Liver (tissue), 7 donors: ENCODE measurements at regions not wholly inside any gene's neighbourhood (a gene's known extent, or its start where the extent isn't known, plus 50 kb on each side); places are given as distances from the start of the nearest gene placed in this dataset.

ENCODE experiments used
- DNase-seq: peaks from one replicate; pipeline ENCODE4 v3.0.0-alpha.2; 2017; ENCODE audit warnings: low spot score
- H3K27ac ChIP-seq, 2 donors: one replicate each; pipeline ENCODE4 v1.7.0; 2013; ENCODE audit warnings: inconsistent platforms in 2 of 2, low read length in 2 of 2, control low read depth in 1 of 2, low read depth in 1 of 2, mild to moderate bottlenecking in 1 of 2
- H3K27me3 ChIP-seq, 4 donors: one replicate each; pipeline versions ENCODE4 v1.6.1 to v1.7.0; 2013; ENCODE audit warnings: low read length in 3 of 4, inconsistent platforms in 1 of 4, mild to moderate bottlenecking in 1 of 4, moderate library complexity in 1 of 4; ENCODE audit not compliant: control insufficient read depth in 4 of 4, insufficient read depth in 4 of 4
- H3K36me3 ChIP-seq, 4 donors: one replicate each; pipeline versions ENCODE4 v1.6.1 to v1.7.0; 2013; ENCODE audit warnings: low read length in 3 of 4, mild to moderate bottlenecking in 3 of 4, low read depth in 1 of 4, moderate library complexity in 1 of 4; ENCODE audit not compliant: control insufficient read depth in 4 of 4, insufficient read depth in 3 of 4
- H3K4me1 ChIP-seq, 4 donors: one replicate each; pipeline versions ENCODE4 v1.6.1 to v1.7.0; 2013; ENCODE audit warnings: low read length in 3 of 4, mild to moderate bottlenecking in 3 of 4, moderate library complexity in 1 of 4; ENCODE audit not compliant: control insufficient read depth in 4 of 4, insufficient read depth in 4 of 4
- H3K4me3 ChIP-seq, 3 donors: one replicate each; pipeline versions ENCODE4 v1.6.1 to v1.7.0; 2013; ENCODE audit warnings: low read length in 3 of 3, control low read depth in 1 of 3, low read depth in 1 of 3, mild to moderate bottlenecking in 1 of 3
- H3K9ac ChIP-seq, 2 donors: one replicate each; pipeline ENCODE4 v1.7.0; 2013; ENCODE audit warnings: low read length in 2 of 2, mild to moderate bottlenecking in 2 of 2, moderate library complexity in 2 of 2, control low read depth in 1 of 2, low read depth in 1 of 2
- H3K9me3 ChIP-seq, 4 donors: one replicate each; pipeline versions ENCODE4 v1.6.1 to v1.7.0; 2013; ENCODE audit warnings: low read length in 3 of 4; ENCODE audit not compliant: control insufficient read depth in 4 of 4
- ATF3 ChIP-seq: IDR thresholded peaks from 2 replicates; pipeline ENCODE4 v1.6.1; 2016; ENCODE audit warnings: antibody characterized with exemption
- FOXA1 ChIP-seq: IDR thresholded peaks from 2 replicates; pipeline ENCODE4 v1.6.1; 2016; ENCODE audit warnings: antibody characterized with exemption
- FOXA2 ChIP-seq: IDR thresholded peaks from 2 replicates; pipeline ENCODE4 v1.6.1; 2016; ENCODE audit warnings: antibody characterized with exemption
- JUND ChIP-seq, 2 donors: IDR thresholded peaks; 2 replicates each; pipeline ENCODE4 v1.6.1; 2016; ENCODE audit warnings: antibody characterized with exemption in 2 of 2
- MAX ChIP-seq: IDR thresholded peaks from 2 replicates; pipeline ENCODE4 v1.6.1; 2016; ENCODE audit warnings: antibody characterized with exemption
- RAD21 ChIP-seq, 2 donors: IDR thresholded peaks; 2 replicates each; pipeline ENCODE4 v1.6.1; 2016; ENCODE audit warnings: antibody characterized with exemption in 2 of 2, mild to moderate bottlenecking in 2 of 2
- REST ChIP-seq: IDR thresholded peaks from 2 replicates; pipeline ENCODE4 v1.6.1; 2016; ENCODE audit warnings: antibody characterized with exemption, mild to moderate bottlenecking
- RXRA ChIP-seq, 2 donors: IDR thresholded peaks; 2 replicates each; pipeline ENCODE4 v1.6.1; 2017 to 2018; ENCODE audit warnings: antibody characterized with exemption in 2 of 2, mild to moderate bottlenecking in 1 of 2
- SP1 ChIP-seq: IDR thresholded peaks from 2 replicates; pipeline ENCODE4 v1.6.1; 2018; ENCODE audit warnings: antibody characterized with exemption, mild to moderate bottlenecking
- TAF1 ChIP-seq: conservative IDR thresholded peaks from 2 replicates; pipeline ENCODE4 v1.6.1; 2016; ENCODE audit warnings: antibody characterized with exemption, mild to moderate bottlenecking
- YY1 ChIP-seq: IDR thresholded peaks from 2 replicates; pipeline ENCODE4 v1.6.1; 2016; ENCODE audit warnings: antibody characterized with exemption, mild to moderate bottlenecking
- ZBTB33 ChIP-seq: IDR thresholded peaks from 2 replicates; pipeline ENCODE4 v1.6.1; 2016; ENCODE audit warnings: antibody characterized with exemption
- WGBS: extraction: QIAGEN DNeasy Blood & Tissue Kit; methylation state at CpG from one replicate; pipeline ENCODE4 v1.1.7; 2013; 5-methylcytosine and 5-hydroxymethylcytosine counted together
- donor health status: healthy.
- donor health status: healthy.
- donor health status: healthy.
- donor health status: healthy.

- no peaks in the 10 kb centered on the region for H3K27me3 ChIP-seq
- H3K27ac ChIP-seq: no peak overlapping the region
- H3K9me3 ChIP-seq: no peaks in the 10 kb centered on the region
- H3K36me3 ChIP-seq: no peaks in the 10 kb centered on the region
- no peak for DNase-seq
- H3K4me1 ChIP-seq: no peaks in the 10 kb centered on the region
- no peak for TF ChIP-seq YY1
- TF ChIP-seq ZBTB33: no peak
- TF ChIP-seq MAX: no peak
- TF ChIP-seq RAD21 (IDR thresholded peaks at IDR 0.05): no peak
- no peak for TF ChIP-seq RXRA (IDR thresholded peaks at IDR 0.05)
- no peak for TF ChIP-seq TAF1
- TF ChIP-seq FOXA1: no peak
- TF ChIP-seq ATF3: no peak
- no peak for TF ChIP-seq JUND (IDR thresholded peaks at IDR 0.05)
- no peak for TF ChIP-seq FOXA2
- TF ChIP-seq REST: no peak
- TF ChIP-seq SP1: no peak
- H3K9ac ChIP-seq: no peak overlapping the region
- WGBS: 90% methylated on average over 2 of the region's 2 CpGs
- H3K4me3 ChIP-seq: no peak overlapping the region
These were observed 152.7 kb upstream of the KITLG start for GRCh38 chr12:88733008-88733407.

- no peak overlapping the region for H3K27ac ChIP-seq
- H3K27me3 ChIP-seq: no peaks in the 10 kb centered on the region
- H3K4me3 ChIP-seq: no peak overlapping the region
- H3K36me3 ChIP-seq: no peaks in the 10 kb centered on the region
- H3K9ac ChIP-seq: no peak overlapping the region
- H3K4me1 ChIP-seq: no peaks in the 10 kb centered on the region
- TF ChIP-seq ZBTB33: no peak
- TF ChIP-seq FOXA1: no peak
- TF ChIP-seq ATF3: no peak
- TF ChIP-seq FOXA2: no peak
- no peak for TF ChIP-seq MAX
- DNase-seq: no peak
- H3K9me3 ChIP-seq: no peaks in the 10 kb centered on the region
These were observed 148.9 kb upstream of the KITLG start for GRCh38 chr12:88729196-88729595.
